ENCODE measurements at regions not wholly inside any gene's neighbourhood (a gene's known extent, or its start where the extent isn't known, plus 50 kb on each side); places are given as distances from the start of the nearest gene placed in this dataset.

DNA sequence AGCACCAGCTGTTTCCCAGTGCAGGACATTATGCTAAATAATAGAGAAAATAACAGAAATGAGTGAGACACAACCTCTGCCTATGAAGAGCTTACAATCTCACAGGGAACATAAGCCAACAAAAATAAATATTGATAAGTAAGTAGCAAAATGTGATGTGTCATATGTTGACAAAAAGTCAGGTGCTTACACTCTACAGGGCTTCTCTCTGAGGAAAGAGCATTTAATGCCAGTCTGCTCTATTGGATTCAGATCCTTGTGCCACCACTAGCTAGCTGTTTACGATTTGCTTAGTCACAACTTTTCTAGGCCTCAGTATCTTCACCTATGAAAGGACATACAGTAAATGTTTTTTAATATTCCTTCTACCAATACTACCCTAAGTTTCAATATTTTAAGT, 500.9 kb upstream of the NAALADL2 start:
- ATAC-seq (no peak), FAIRE-seq (no peak), DNase-seq (ENCODE audit: low read depth, low spot score) (no peak)
- H3K9me3 ChIP-seq (replicated peaks; ENCODE audit: control insufficient read depth, insufficient read depth, low read length): no peaks in the 10 kb centered on the region
- H3K27me3 ChIP-seq (replicated peaks in 1 of 2; ENCODE audit: control insufficient read depth in 2 of 2, insufficient read depth in 2 of 2, low read length in 1 of 2): no peaks in the 10 kb centered on the region
- TF ChIP-seq FOS (IDR thresholded peaks at IDR 0.05; ENCODE audit: borderline replicate concordance, extremely low read depth, insufficient read length) (no peak), SMAD1 (IDR thresholded peaks at IDR 0.05; ENCODE audit: low read depth, partially characterized antibody) (no peak), HCFC1 (IDR thresholded peaks at IDR 0.05; ENCODE audit: low read length) (no peak), FOXM1 (IDR thresholded peaks at IDR 0.05; ENCODE audit: low read depth, low read length) (no peak), SREBF1 (IDR thresholded peaks at IDR 0.05; ENCODE audit: low read length) (no peak), SMARCA5 (IDR thresholded peaks at IDR 0.05) (no peak), MYC (IDR thresholded peaks at IDR 0.05; ENCODE audit: insufficient read depth, insufficient read length, insufficient replicate concordance, low read length, severe bottlenecking) (no peak), TCF3 (IDR thresholded peaks at IDR 0.05; ENCODE audit: borderline replicate concordance, insufficient read depth, low read depth, low read length) (no peak), RAD21 (IDR thresholded peaks at IDR 0.05; ENCODE audit: insufficient read depth, low read depth, low read length) (no peak), YBX1 (IDR thresholded peaks at IDR 0.05) (no peak), DPF2 (IDR thresholded peaks at IDR 0.05) (no peak), ASH2L (IDR thresholded peaks at IDR 0.05; ENCODE audit: borderline replicate concordance, low read depth) (no peak), ZNF274 (IDR thresholded peaks at IDR 0.05; ENCODE audit: insufficient read depth, insufficient read length) (no peak)
- TF ChIP-seq, protein P1, sequence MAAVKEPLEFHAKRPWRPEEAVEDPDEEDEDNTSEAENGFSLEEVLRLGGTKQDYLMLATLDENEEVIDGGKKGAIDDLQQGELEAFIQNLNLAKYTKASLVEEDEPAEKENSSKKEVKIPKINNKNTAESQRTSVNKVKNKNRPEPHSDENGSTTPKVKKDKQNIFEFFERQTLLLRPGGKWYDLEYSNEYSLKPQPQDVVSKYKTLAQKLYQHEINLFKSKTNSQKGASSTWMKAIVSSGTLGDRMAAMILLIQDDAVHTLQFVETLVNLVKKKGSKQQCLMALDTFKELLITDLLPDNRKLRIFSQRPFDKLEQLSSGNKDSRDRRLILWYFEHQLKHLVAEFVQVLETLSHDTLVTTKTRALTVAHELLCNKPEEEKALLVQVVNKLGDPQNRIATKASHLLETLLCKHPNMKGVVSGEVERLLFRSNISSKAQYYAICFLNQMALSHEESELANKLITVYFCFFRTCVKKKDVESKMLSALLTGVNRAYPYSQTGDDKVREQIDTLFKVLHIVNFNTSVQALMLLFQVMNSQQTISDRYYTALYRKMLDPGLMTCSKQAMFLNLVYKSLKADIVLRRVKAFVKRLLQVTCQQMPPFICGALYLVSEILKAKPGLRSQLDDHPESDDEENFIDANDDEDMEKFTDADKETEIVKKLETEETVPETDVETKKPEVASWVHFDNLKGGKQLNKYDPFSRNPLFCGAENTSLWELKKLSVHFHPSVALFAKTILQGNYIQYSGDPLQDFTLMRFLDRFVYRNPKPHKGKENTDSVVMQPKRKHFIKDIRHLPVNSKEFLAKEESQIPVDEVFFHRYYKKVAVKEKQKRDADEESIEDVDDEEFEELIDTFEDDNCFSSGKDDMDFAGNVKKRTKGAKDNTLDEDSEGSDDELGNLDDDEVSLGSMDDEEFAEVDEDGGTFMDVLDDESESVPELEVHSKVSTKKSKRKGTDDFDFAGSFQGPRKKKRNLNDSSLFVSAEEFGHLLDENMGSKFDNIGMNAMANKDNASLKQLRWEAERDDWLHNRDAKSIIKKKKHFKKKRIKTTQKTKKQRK (IDR thresholded peaks at IDR 0.05; ENCODE audit: low read depth, low read length): no peak
- TF ChIP-seq, protein P2, sequence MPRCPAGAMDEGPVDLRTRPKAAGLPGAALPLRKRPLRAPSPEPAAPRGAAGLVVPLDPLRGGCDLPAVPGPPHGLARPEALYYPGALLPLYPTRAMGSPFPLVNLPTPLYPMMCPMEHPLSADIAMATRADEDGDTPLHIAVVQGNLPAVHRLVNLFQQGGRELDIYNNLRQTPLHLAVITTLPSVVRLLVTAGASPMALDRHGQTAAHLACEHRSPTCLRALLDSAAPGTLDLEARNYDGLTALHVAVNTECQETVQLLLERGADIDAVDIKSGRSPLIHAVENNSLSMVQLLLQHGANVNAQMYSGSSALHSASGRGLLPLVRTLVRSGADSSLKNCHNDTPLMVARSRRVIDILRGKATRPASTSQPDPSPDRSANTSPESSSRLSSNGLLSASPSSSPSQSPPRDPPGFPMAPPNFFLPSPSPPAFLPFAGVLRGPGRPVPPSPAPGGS (IDR thresholded peaks at IDR 0.05; ENCODE audit: borderline replicate concordance, insufficient read depth, low read depth, low read length, poor library complexity, severe bottlenecking): no peak
- TF ChIP-seq, protein P3, sequence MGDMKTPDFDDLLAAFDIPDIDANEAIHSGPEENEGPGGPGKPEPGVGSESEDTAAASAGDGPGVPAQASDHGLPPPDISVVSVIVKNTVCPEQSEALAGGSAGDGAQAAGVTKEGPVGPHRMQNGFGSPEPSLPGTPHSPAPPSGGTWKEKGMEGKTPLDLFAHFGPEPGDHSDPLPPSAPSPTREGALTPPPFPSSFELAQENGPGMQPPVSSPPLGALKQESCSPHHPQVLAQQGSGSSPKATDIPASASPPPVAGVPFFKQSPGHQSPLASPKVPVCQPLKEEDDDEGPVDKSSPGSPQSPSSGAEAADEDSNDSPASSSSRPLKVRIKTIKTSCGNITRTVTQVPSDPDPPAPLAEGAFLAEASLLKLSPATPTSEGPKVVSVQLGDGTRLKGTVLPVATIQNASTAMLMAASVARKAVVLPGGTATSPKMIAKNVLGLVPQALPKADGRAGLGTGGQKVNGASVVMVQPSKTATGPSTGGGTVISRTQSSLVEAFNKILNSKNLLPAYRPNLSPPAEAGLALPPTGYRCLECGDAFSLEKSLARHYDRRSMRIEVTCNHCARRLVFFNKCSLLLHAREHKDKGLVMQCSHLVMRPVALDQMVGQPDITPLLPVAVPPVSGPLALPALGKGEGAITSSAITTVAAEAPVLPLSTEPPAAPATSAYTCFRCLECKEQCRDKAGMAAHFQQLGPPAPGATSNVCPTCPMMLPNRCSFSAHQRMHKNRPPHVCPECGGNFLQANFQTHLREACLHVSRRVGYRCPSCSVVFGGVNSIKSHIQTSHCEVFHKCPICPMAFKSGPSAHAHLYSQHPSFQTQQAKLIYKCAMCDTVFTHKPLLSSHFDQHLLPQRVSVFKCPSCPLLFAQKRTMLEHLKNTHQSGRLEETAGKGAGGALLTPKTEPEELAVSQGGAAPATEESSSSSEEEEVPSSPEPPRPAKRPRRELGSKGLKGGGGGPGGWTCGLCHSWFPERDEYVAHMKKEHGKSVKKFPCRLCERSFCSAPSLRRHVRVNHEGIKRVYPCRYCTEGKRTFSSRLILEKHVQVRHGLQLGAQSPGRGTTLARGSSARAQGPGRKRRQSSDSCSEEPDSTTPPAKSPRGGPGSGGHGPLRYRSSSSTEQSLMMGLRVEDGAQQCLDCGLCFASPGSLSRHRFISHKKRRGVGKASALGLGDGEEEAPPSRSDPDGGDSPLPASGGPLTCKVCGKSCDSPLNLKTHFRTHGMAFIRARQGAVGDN (IDR thresholded peaks at IDR 0.05): no peak
- TF ChIP-seq, protein P4, sequence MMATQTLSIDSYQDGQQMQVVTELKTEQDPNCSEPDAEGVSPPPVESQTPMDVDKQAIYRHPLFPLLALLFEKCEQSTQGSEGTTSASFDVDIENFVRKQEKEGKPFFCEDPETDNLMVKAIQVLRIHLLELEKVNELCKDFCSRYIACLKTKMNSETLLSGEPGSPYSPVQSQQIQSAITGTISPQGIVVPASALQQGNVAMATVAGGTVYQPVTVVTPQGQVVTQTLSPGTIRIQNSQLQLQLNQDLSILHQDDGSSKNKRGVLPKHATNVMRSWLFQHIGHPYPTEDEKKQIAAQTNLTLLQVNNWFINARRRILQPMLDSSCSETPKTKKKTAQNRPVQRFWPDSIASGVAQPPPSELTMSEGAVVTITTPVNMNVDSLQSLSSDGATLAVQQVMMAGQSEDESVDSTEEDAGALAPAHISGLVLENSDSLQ (IDR thresholded peaks at IDR 0.05): no peak
- POLR2A ChIA-PET: no interaction called here
- H3K4me2 ChIP-seq (ENCODE audit: control insufficient read depth, insufficient read depth): no peak overlapping the region
- no peak overlapping the region for H3K9ac ChIP-seq (ENCODE audit: control insufficient read depth, insufficient read depth, low read length)
- CTCF ChIA-PET: no interaction called here
- in situ Hi-C loops (cut with MboI) (no loop called here), intact Hi-C loops (cut with micrococcal nuclease; ENCODE audit: unreplicated experiment) (no loop called here)
- 0% methylated on average over 1 of the region's 1 CpG for WGBS (ENCODE audit: insufficient coverage, insufficient replicate concordance, low lambda C conversion rate, missing lambda C conversion rate)
- no peaks in the 10 kb centered on the region for H4K20me1 ChIP-seq (ENCODE audit: control insufficient read depth, insufficient read depth)
- H3K36me3 ChIP-seq (ENCODE audit: control insufficient read depth in 2 of 2, insufficient read depth in 2 of 2, low read length in 1 of 2): no peaks in the 10 kb centered on the region
- H3K79me2 ChIP-seq (ENCODE audit: control insufficient read depth, insufficient read depth, low read length): no peaks in the 10 kb centered on the region
- H3K4me1 ChIP-seq (ENCODE audit: control insufficient read depth, insufficient read depth, low read length): no peaks in the 10 kb centered on the region
- no TSS peak for BruUV-seq (replicated peaks)
- RAD21 ChIA-PET (ENCODE audit: unreplicated experiment): no interaction called here
- SMC1A ChIA-PET (ENCODE audit: uncharacterized antibody, unreplicated experiment): no interaction called here
- H3K4me3 ChIP-seq: no peak overlapping the region
- H2AFZ ChIP-seq (ENCODE audit: control insufficient read depth, low read depth, low read length): no peak overlapping the region
- H3K27ac ChIP-seq (ENCODE audit: control insufficient read depth, insufficient read depth): no peak overlapping the region
